IMR-90 (cell line): ENCODE measurements at regions not wholly inside any gene's neighbourhood (a gene's known extent, or its start where the extent isn't known, plus 50 kb on each side); places are given as distances from the start of the nearest gene placed in this dataset.

ENCODE experiments used
- BHLHE40 ChIP-seq: fragments of 150-350 bp; IDR thresholded peaks from 2 replicates; pipeline ENCODE4 v1.6.1; 2016; ENCODE audit warnings: mild to moderate bottlenecking, low read depth, low read length
- CEBPB ChIP-seq: IDR thresholded peaks from 2 replicates; pipeline ENCODE4 v1.6.1; 2012; ENCODE audit warnings: low read depth, low read length, improper control_type of control experiment
- CHD1 ChIP-seq: IDR thresholded peaks from 2 replicates; pipeline ENCODE4 v1.6.1; 2012; ENCODE audit warnings: low read depth, low read length, improper control_type of control experiment
- FOS ChIP-seq: fragments of 150-350 bp; IDR thresholded peaks from 2 replicates; pipeline ENCODE4 v1.6.1; 2016; ENCODE audit warnings: low read depth, low read length
- MAFK ChIP-seq: IDR thresholded peaks from 2 replicates; pipeline ENCODE4 v1.6.1; 2012; ENCODE audit warnings: low read depth, low read length, improper control_type of control experiment
- POLR2A ChIP-seq: IDR thresholded peaks from 2 replicates; pipeline ENCODE4 v1.6.1; 2012; ENCODE audit warnings: mild to moderate bottlenecking, low read depth, low read length
- RAD21 ChIP-seq: IDR thresholded peaks from 2 replicates; pipeline ENCODE4 v1.6.1; 2012; ENCODE audit warnings: low read length, improper control_type of control experiment
- RCOR1 ChIP-seq: IDR thresholded peaks from 2 replicates; pipeline ENCODE4 v1.6.1; 2012; ENCODE audit warnings: mild to moderate bottlenecking, low read length, improper control_type of control experiment; ENCODE audit not compliant: insufficient replicate concordance
- RFX5 ChIP-seq: IDR thresholded peaks from 2 replicates; pipeline ENCODE4 v1.8.0; 2012; ENCODE audit warnings: low read depth, mild to moderate bottlenecking, low read length, moderate library complexity
- TF ChIP-seq, protein P1 (sequence below): conservative IDR thresholded peaks from 2 replicates; pipeline ENCODE4 v1.5.1; 2012; ENCODE audit warnings: mild to moderate bottlenecking, low read depth, low read length, improper control_type of control experiment
- TF ChIP-seq, protein P2 (sequence below): fragments of 150-350 bp; IDR thresholded peaks from 2 replicates; pipeline ENCODE4 v1.6.1; 2017; ENCODE audit warnings: mild to moderate bottlenecking, antibody characterized with exemption, low read length, low read depth
- TF ChIP-seq, protein P3 (sequence below): fragments of 150-350 bp; IDR thresholded peaks from 2 replicates; pipeline ENCODE4 v1.6.1; 2016; ENCODE audit warnings: low read depth, mild to moderate bottlenecking, low read length, moderate library complexity, borderline replicate concordance

DNA sequence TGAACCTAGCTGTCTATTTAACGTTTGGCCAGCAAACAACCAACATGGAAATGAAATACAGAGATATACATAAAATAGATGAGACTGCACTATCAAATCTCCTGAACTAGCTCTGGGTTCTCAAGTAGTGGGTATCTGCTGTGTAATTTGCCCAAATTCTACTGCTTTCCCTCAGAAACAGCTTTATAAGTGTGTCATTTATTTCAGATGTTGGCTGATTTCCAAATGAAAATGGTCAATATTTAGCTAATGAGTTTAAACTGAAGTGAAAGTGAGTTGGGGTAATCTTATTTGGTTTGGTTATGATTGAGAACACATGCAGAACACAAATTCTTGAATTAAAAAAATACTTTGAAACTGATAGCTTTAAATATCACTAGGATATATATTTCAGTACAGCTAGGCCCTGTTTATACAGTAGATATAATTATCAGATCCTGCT lies 601.7 kb upstream of the CXADR start:
- TF ChIP-seq, protein P1, sequence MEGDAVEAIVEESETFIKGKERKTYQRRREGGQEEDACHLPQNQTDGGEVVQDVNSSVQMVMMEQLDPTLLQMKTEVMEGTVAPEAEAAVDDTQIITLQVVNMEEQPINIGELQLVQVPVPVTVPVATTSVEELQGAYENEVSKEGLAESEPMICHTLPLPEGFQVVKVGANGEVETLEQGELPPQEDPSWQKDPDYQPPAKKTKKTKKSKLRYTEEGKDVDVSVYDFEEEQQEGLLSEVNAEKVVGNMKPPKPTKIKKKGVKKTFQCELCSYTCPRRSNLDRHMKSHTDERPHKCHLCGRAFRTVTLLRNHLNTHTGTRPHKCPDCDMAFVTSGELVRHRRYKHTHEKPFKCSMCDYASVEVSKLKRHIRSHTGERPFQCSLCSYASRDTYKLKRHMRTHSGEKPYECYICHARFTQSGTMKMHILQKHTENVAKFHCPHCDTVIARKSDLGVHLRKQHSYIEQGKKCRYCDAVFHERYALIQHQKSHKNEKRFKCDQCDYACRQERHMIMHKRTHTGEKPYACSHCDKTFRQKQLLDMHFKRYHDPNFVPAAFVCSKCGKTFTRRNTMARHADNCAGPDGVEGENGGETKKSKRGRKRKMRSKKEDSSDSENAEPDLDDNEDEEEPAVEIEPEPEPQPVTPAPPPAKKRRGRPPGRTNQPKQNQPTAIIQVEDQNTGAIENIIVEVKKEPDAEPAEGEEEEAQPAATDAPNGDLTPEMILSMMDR = no peak
- TF ChIP-seq POLR2A (no peak), MAFK (no peak), RFX5 (no peak), BHLHE40 (no peak), FOS (no peak), CHD1 (no peak), RCOR1 (no peak), CEBPB (no peak), RAD21 (no peak)
- TF ChIP-seq, protein P2, sequence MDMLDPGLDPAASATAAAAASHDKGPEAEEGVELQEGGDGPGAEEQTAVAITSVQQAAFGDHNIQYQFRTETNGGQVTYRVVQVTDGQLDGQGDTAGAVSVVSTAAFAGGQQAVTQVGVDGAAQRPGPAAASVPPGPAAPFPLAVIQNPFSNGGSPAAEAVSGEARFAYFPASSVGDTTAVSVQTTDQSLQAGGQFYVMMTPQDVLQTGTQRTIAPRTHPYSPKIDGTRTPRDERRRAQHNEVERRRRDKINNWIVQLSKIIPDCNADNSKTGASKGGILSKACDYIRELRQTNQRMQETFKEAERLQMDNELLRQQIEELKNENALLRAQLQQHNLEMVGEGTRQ = no peak
- TF ChIP-seq, protein P3, sequence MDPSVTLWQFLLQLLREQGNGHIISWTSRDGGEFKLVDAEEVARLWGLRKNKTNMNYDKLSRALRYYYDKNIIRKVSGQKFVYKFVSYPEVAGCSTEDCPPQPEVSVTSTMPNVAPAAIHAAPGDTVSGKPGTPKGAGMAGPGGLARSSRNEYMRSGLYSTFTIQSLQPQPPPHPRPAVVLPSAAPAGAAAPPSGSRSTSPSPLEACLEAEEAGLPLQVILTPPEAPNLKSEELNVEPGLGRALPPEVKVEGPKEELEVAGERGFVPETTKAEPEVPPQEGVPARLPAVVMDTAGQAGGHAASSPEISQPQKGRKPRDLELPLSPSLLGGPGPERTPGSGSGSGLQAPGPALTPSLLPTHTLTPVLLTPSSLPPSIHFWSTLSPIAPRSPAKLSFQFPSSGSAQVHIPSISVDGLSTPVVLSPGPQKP = no peak
